PFSK-1 (cell line): ENCODE measurements at regions not wholly inside any gene's neighbourhood (a gene's known extent, or its start where the extent isn't known, plus 50 kb on each side); places are given as distances from the start of the nearest gene placed in this dataset.

ENCODE experiments used
- FOXP2 ChIP-seq: optimal IDR thresholded peaks from 2 replicates; pipeline ENCODE3; 2011; ENCODE audit warnings: borderline replicate concordance, control low read depth, inconsistent platforms; ENCODE audit not compliant: insufficient read depth; ENCODE audit errors: extremely low read length, extremely low read depth
- POLR2AphosphoS5 ChIP-seq: IDR thresholded peaks from 2 replicates; pipeline ENCODE4 v1.6.1; 2012; ENCODE audit warnings: low read depth, mild to moderate bottlenecking, control low read depth, low read length, moderate library complexity
- REST ChIP-seq, 2 experiments: IDR thresholded peaks; 2 replicates each; pipeline versions ENCODE4 v1.6.1 to v1.8.0; 2011 to 2012; ENCODE audit warnings: low read depth in 2 of 2, low read length in 2 of 2, control low read depth in 1 of 2, inconsistent platforms in 1 of 2, mild to moderate bottlenecking in 1 of 2, moderate library complexity in 1 of 2; ENCODE audit not compliant: insufficient read depth in 1 of 2
- SIN3A ChIP-seq: IDR thresholded peaks from 2 replicates; pipeline ENCODE4 v1.6.1; 2012; ENCODE audit warnings: mild to moderate bottlenecking, low read length, moderate library complexity, borderline replicate concordance; ENCODE audit not compliant: insufficient read depth
- TAF1 ChIP-seq: IDR thresholded peaks from 2 replicates; pipeline ENCODE4 v1.6.1; 2012; ENCODE audit warnings: low read length, control low read depth, borderline replicate concordance; ENCODE audit not compliant: insufficient read depth

- TF ChIP-seq POLR2AphosphoS5, result no peak
- no peak for TF ChIP-seq REST (IDR thresholded peaks at IDR 0.05; ENCODE audit: insufficient read depth in 1 of 2, low read depth in 2 of 2, low read length in 2 of 2)
- no peak for TF ChIP-seq SIN3A
- TF ChIP-seq FOXP2, result no peak
- no peak for TF ChIP-seq TAF1
Observed at GRCh38 chr14:98298481-98299244, 973.3 kb downstream of the BCL11B start.
